Upper lobe of left lung (tissue), 6 donors: ENCODE measurements at regions not wholly inside any gene's neighbourhood (a gene's known extent, or its start where the extent isn't known, plus 50 kb on each side); places are given as distances from the start of the nearest gene placed in this dataset.
A peak's percentile ranks its signal among the peaks of the same experiment; 100 is the strongest.
"Not testable (repeated sequence)": the region's sequence is repeated elsewhere in the genome, so short reads cannot be mapped to it uniquely, and the experiment has no call there.

ENCODE experiments used
- ATAC-seq, 2 donors: fragments of 200-7000 bp; cut with Tn5 transposase; one replicate each; pipeline ENCODE4 v1.9.1; 2022; ENCODE audit warnings: mild to moderate bottlenecking in 2 of 2, moderate library complexity in 2 of 2; ENCODE audit not compliant: low FRiP score in 2 of 2
- DNase-seq, 2 donors: peaks; one replicate each; pipeline ENCODE4 v3.0.0-alpha.2; 2019 to 2020
- H3K27ac ChIP-seq, 4 donors: fragments of 200-600 bp; sonication (generic); one replicate each; pipeline ENCODE4 v1.5.1; 2016 to 2019
- H3K27me3 ChIP-seq, 4 donors: fragments of 200-600 bp; sonication (generic); one replicate each; pipeline ENCODE4 v1.5.1; 2017 to 2019
- H3K36me3 ChIP-seq, 4 donors: fragments of 200-600 bp; sonication (generic); one replicate each; pipeline ENCODE4 v1.5.1; 2016 to 2019
- H3K4me1 ChIP-seq, 4 donors: fragments of 200-600 bp; sonication (generic); one replicate each; pipeline ENCODE4 v1.5.1; 2018 to 2019
- H3K4me3 ChIP-seq, 4 donors: fragments of 200-600 bp; sonication (generic); one replicate each; pipeline ENCODE4 v1.5.1; 2017 to 2019; ENCODE audit warnings: mild to moderate bottlenecking in 2 of 4, moderate library complexity in 1 of 4
- H3K9me3 ChIP-seq, 4 donors: fragments of 200-600 bp; sonication (generic); one replicate each; pipeline ENCODE4 v1.5.1; 2018 to 2019
- EP300 ChIP-seq, 4 donors: sonication (generic); formaldehyde crosslinking; IDR thresholded peaks; one replicate each; pipeline ENCODE4 v1.5.1; 2017; ENCODE audit warnings: antibody characterized with exemption in 4 of 4, control low read depth in 2 of 4
- POLR2A ChIP-seq, 4 donors: fragments of 450-650 bp; IDR thresholded peaks; one replicate each; pipeline ENCODE4 v1.5.1; 2016 to 2017; ENCODE audit warnings: antibody characterized with exemption in 4 of 4, mild to moderate bottlenecking in 2 of 4
- POLR2AphosphoS5 ChIP-seq, 2 donors: sonication (generic); formaldehyde crosslinking; IDR thresholded peaks; one replicate each; pipeline ENCODE4 v1.5.1; 2017; ENCODE audit warnings: antibody characterized with exemption in 2 of 2
- WGBS, 2 donors: methylation state at CpG; one replicate each; pipeline ENCODE4 v1.1.5; 2017 to 2018; 5-methylcytosine and 5-hydroxymethylcytosine counted together
- small RNA-seq, 4 donors: library from RNA; depleted of rRNA; stranded (forward); fragments of <200 nt; gene quantifications; one replicate each; pipeline ENCODE3, GENCODE V24; 2016
- donor health status: DM: no; HTN: no; CAD: no; lungs with moderate emphysema.
- donor health status: DM: no; HTN: yes; CAD: no; lungs with severe emphysema.

DNA sequence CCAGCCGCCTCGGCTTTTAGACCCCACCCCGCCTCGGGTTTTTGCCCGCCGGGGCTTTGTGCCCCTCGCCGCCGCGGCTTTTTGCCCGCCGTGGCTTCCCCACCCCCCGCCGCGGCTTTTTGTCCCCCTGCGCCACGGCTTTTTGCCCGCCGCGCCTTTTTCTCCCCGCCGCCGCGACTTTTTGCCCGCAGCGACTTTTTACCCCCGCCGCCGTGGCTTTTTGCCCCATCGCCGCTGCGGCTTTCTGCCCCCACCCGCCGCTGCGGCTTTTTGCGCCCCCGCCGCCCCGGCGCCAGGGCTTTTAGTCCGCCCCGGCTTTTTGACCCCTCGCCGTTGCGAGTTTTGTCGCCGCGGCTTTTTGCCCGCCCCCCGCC lies 474.4 kb downstream of the FAM72C start:
- peak overlapping the region in 2 of 4 donors; percentile 9 to 41 for H3K4me3 ChIP-seq
- H3K27ac ChIP-seq: no peak overlapping the region
- H3K36me3 ChIP-seq: no peaks in the 10 kb centered on the region
- DNase-seq: peak in 1 of 2 donors; percentile 68
- no peaks in the 10 kb centered on the region for H3K9me3 ChIP-seq
- peaks cover 0 to 6% (median 1%) of the 10 kb centered on the region in 4 donors for H3K27me3 ChIP-seq
- peaks cover 0 to 9% (median 5%) of the 10 kb centered on the region in 4 donors for H3K4me1 ChIP-seq
- WGBS, 2 donors: 0 to 23% methylated on average over 7 to 19 of the region's 50 CpGs
- ATAC-seq: no peak
- TF ChIP-seq POLR2AphosphoS5 (IDR thresholded peaks at IDR 0.05): no peak
- no peak for TF ChIP-seq POLR2A (IDR thresholded peaks at IDR 0.05)
- no peak for TF ChIP-seq EP300 (IDR thresholded peaks at IDR 0.05)

GRCh38 chr1:143496526-143497373 lies 475.0 kb downstream of the FAM72C start:
- not testable (repeated sequence) for DNase-seq, H3K36me3 ChIP-seq, ATAC-seq, H3K27me3 ChIP-seq, H3K9me3 ChIP-seq, H3K27ac ChIP-seq, H3K4me1 ChIP-seq
- WGBS, 2 donors: no CpG with 5 or more reads among the region's 37 CpGs
- peak overlapping the region in 2 of 4 donors; percentile 9 to 41 for H3K4me3 ChIP-seq

Small RNA genes in the stretch of these regions (small RNA-seq; reads per million reads assigned to genes)
- 0 reads per million in 4 donors for gene AC239800.3
- 0 reads per million in 4 donors for gene HIST2H3PS2
- gene RNU1-114P: 0 reads per million in 4 donors
- 0 reads per million in 4 donors for gene RNU1-143P
- gene RNU1-92P: 0 to 0.12 (median 0) reads per million in 4 donors
- 0 to 0.13 (median 0.05) reads per million in 4 donors for gene RNVU1-17
- 0 reads per million in 4 donors for gene RNVU1-18
